Neuron (in vitro differentiated cells): ENCODE measurements at regions not wholly inside any gene's neighbourhood (a gene's known extent, or its start where the extent isn't known, plus 50 kb on each side); places are given as distances from the start of the nearest gene placed in this dataset.

Experiments
- H2AFZ ChIP-seq: one replicate; pipeline ENCODE4 v1.6.1; 2013; ENCODE audit warnings: low read depth, mild to moderate bottlenecking, inconsistent platforms, low read length, moderate library complexity
- H3K27me3 ChIP-seq: one replicate; pipeline ENCODE4 v1.6.1; 2013; ENCODE audit warnings: low read length; ENCODE audit not compliant: insufficient read depth
- H3K36me3 ChIP-seq: one replicate; pipeline ENCODE4 v1.6.1; 2013; ENCODE audit warnings: low read length; ENCODE audit not compliant: insufficient read depth
- H3K4me1 ChIP-seq: one replicate; pipeline ENCODE4 v1.6.1; 2013; ENCODE audit warnings: low read length; ENCODE audit not compliant: insufficient read depth
- H3K4me3 ChIP-seq: 2 replicates; pipeline ENCODE4 v1.5.1; 2013; ENCODE audit warnings: mild to moderate bottlenecking, low read length, moderate library complexity
- H3K9me3 ChIP-seq: one replicate; pipeline ENCODE4 v1.6.1; 2013; ENCODE audit warnings: low read length

DNA sequence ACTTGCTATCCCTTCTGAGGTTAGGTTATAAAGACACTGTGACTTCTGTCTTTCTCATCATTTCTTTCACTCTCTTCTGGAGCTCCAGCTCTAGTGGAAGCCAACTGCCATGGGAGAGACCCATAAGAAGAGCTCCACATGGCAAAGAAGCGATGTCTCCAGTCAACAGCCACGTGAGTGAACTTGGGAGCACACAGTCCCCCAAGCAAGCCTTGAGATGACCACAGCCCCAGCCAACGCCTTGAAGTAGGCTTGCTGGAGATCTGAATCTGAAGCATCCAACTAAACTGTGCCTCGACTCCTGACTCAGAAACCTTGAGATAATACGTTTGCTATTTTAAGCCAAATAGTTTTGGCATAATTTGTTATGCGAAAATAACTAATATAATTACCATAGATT is 181.7 kb upstream of the GDF10 start:
- Histone ChIP-seq H2AFZ (no peak overlapping the region), H3K36me3 (no peaks in the 10 kb centered on the region), H3K27me3 (no peaks in the 10 kb centered on the region), H3K4me3 (no peak overlapping the region), H3K4me1 (peaks cover 7% of the 10 kb centered on the region), H3K9me3 (no peaks in the 10 kb centered on the region)

DNA sequence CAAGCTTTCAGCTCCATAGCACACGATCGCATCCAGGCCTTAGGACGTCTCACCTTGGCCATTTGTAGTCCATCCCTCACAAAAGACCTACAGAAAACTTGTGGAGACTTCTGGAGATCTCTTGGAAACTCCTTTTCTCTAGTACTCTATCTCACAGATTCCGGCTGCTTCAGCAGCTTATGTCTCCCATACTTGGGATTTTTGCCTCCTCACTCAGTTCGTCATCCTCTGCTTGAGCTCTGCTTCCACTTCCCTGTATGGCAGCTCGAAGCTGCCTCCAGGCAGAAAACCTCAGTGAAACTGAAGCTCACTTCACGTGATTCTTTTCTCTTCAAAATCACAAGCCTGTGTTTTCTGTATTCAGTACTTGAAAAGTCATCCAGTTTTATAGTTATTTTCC is 178.7 kb upstream of the GDF10 start:
- no peaks in the 10 kb centered on the region for H3K36me3 ChIP-seq
- peaks cover 2% of the 10 kb centered on the region for H3K4me1 ChIP-seq
- H2AFZ ChIP-seq: no peak overlapping the region
- peaks cover 3% of the 10 kb centered on the region for H3K9me3 ChIP-seq
- H3K4me3 ChIP-seq: no peak overlapping the region
- H3K27me3 ChIP-seq: no peaks in the 10 kb centered on the region

DNA sequence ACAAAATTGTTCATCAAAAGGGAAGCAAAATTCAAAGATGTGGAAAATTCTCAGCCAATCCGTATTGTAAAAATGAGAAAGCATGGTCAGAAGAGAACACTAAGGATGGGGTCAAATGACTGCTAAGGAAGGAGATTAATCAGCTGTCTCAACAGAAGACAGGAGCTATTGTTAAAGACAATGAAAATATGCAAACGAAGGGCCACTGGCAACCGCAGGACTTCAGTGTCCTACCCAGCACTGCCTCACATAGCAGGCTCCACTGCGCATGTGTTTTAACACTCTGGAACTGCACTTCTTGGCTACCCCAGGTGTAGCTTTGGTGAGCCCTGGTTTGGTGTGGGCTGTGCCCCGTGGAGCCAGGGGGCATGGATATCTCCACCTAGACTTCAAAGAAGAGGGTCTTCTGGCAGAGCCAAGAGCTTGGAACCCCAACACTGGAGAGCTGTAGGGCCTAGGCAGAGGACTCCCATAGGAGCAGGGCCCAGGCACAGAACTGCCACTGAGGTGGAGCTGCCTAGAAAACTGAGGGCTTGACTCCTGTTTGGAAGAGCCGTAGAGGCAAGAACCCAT is 176.2 kb upstream of the GDF10 start:
- H3K27me3 ChIP-seq: no peaks in the 10 kb centered on the region
- no peak overlapping the region for H3K4me3 ChIP-seq
- no peaks in the 10 kb centered on the region for H3K4me1 ChIP-seq
- H3K9me3 ChIP-seq: peaks cover 3% of the 10 kb centered on the region
- H2AFZ ChIP-seq: no peak overlapping the region
- H3K36me3 ChIP-seq: no peaks in the 10 kb centered on the region

DNA sequence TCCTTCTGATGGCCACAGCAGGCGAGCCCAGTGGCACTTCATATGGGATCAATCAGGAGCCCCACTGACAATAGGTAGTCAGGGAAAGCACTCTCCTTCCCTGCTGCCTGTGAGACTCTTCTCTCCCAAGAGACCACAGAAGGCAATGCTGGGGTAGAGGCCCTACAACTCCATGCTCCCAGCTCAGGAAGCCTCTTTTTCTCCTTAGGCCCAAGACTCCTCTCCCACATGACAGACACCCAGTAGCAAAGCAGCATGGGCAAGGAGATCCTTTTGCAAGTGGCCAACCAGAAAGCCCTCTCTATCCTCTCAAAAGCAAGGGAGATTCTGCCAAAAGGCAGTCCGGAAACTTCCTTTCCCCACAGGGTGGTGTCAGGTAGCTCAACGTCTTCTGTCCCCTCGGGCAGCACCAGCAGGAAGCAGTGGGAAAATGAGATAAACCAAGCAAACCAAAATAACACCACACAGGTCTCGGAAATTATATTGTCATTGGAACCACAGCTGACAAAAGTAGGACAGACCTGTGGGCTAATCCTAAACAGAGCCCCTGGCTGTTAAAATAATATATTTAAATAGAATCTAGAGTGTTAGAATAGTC is 172.7 kb upstream of the GDF10 start:
- no peak overlapping the region for H2AFZ ChIP-seq
- H3K4me1 ChIP-seq: no peaks in the 10 kb centered on the region
- no peak overlapping the region for H3K4me3 ChIP-seq
- no peaks in the 10 kb centered on the region for H3K36me3 ChIP-seq
- peaks cover 3% of the 10 kb centered on the region for H3K9me3 ChIP-seq
- H3K27me3 ChIP-seq: no peaks in the 10 kb centered on the region

GRCh38 chr10:47130491-47130890 is 169.5 kb upstream of the GDF10 start:
- Histone ChIP-seq H3K36me3 (no peaks in the 10 kb centered on the region), H2AFZ (no peak overlapping the region), H3K27me3 (no peaks in the 10 kb centered on the region), H3K9me3 (no peaks in the 10 kb centered on the region), H3K4me1 (no peaks in the 10 kb centered on the region), H3K4me3 (no peak overlapping the region)

GRCh38 chr10:47133871-47134570 is 166.0 kb upstream of the GDF10 start:
- Histone ChIP-seq H3K4me3 (no peak overlapping the region), H3K9me3 (no peaks in the 10 kb centered on the region), H3K36me3 (no peaks in the 10 kb centered on the region), H3K4me1 (no peaks in the 10 kb centered on the region), H2AFZ (no peak overlapping the region), H3K27me3 (no peaks in the 10 kb centered on the region)

DNA sequence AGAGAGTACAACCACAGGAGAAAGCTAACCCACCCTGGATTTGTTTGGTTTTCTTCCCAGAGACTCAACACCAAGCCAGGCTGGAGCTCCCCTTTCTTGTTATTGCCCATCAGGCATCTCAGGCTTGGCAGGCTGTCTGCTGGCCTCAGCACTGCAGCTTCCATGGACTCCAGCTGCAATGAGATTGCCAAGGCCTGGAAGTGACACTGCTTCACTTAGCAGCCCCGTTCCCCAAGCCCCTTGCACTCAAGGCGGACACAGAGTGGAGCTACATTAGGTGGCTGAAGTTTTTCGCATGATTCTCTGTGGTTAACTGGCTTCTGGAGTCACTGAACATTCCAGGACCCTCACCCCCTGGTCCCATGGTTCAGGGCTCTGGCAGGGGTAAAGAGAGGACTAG is 163.1 kb upstream of the GDF10 start:
- H3K4me3 ChIP-seq: no peak overlapping the region
- no peaks in the 10 kb centered on the region for H3K36me3 ChIP-seq
- no peaks in the 10 kb centered on the region for H3K27me3 ChIP-seq
- H3K4me1 ChIP-seq: no peaks in the 10 kb centered on the region
- no peaks in the 10 kb centered on the region for H3K9me3 ChIP-seq
- no peak overlapping the region for H2AFZ ChIP-seq

- Histone ChIP-seq H3K27me3 (no peaks in the 10 kb centered on the region), H3K4me1 (no peaks in the 10 kb centered on the region), H3K4me3 (no peak overlapping the region), H3K9me3 (no peaks in the 10 kb centered on the region), H3K36me3 (no peaks in the 10 kb centered on the region), H2AFZ (no peak overlapping the region)
Observed at GRCh38 chr10:47137311-47137851, 162.6 kb upstream of the GDF10 start.

GRCh38 chr10:47139121-47139520 is 160.9 kb upstream of the GDF10 start:
- H3K36me3 ChIP-seq: no peaks in the 10 kb centered on the region
- no peaks in the 10 kb centered on the region for H3K4me1 ChIP-seq
- H3K9me3 ChIP-seq: no peaks in the 10 kb centered on the region
- H3K27me3 ChIP-seq: no peaks in the 10 kb centered on the region
- H3K4me3 ChIP-seq: no peak overlapping the region
- H2AFZ ChIP-seq: no peak overlapping the region

DNA sequence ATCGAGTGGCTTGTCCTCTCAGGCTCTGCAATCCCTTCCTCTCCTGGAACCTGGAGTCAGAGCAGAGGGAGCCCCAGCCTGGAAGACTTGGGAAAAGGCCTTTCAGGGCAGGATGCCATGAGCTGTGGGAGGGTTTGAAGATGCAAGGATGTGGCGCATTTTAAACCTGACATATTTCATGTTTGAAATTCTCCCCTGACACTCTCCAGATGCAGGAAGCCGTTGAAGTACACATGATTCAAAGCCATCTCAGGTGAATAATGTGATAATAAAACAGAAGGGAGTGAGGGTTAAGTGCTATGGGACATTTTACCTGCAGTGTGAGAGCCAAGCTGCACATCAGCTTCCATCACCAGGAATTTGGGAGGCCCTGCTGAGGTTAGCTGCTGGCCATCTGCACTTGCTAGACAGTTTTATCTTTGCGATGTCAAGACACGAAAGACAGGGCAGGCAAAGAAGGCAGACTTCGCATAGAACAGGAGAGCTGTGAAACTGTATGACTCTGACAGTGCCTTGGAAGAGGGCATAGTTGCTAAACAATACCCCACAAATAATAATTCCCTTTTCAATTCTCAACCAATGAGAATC is 159.1 kb upstream of the GDF10 start:
- H3K27me3 ChIP-seq: no peaks in the 10 kb centered on the region

DNA sequence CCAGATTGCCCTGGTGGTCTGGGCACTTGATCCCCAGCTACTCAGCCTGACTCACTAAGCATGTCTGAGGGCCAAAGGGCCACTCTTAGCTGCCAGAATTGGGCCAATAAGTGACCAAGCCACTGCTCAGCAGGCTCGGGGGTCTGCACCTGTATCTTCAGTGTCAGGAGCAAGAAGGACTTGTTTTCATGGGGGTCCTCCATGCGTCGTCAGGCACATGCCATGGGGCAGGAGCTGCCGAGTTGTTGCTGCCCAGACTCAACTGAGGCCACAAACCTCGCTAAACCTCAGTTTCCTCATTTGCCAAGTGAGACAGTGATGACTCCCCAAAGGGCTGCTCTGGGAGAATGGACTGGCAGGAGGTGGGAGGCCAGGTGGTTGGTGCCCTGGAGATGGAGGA is 158.6 kb upstream of the GDF10 start:
- Histone ChIP-seq H3K9me3 (no peaks in the 10 kb centered on the region), H3K27me3 (no peaks in the 10 kb centered on the region), H3K36me3 (no peaks in the 10 kb centered on the region), H3K4me1 (no peaks in the 10 kb centered on the region), H2AFZ (no peak overlapping the region), H3K4me3 (no peak overlapping the region)

More for the DNA sequence above, 159.1 kb upstream of the GDF10 start:
- Histone ChIP-seq H3K9me3 (no peaks in the 10 kb centered on the region), H3K36me3 (no peaks in the 10 kb centered on the region), H3K4me1 (no peaks in the 10 kb centered on the region), H2AFZ (no peak overlapping the region), H3K4me3 (no peak overlapping the region)

DNA sequence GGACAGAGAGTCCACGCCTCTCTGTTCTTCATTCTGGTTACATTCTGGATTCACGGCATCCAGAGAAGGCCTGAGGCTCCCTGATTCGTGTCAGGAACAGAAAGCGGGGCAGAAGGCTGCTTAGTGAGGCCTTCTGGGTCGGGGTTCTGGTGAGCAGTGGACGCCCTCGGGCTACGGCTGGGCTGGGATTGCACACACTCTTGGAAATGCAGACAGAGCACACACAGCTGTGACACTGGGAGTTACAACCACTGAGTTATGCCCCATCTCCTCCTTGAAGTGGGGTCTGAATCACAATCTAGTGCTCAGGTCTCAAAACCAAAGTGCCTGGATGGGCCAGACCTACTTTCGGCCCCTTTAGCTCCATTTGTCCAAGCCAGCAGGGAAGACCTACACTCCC is 156.9 kb upstream of the GDF10 start:
- H3K36me3 ChIP-seq: no peaks in the 10 kb centered on the region
- H3K4me1 ChIP-seq: no peaks in the 10 kb centered on the region
- H3K9me3 ChIP-seq: no peaks in the 10 kb centered on the region
- H2AFZ ChIP-seq: no peak overlapping the region
- H3K4me3 ChIP-seq: no peak overlapping the region
- no peaks in the 10 kb centered on the region for H3K27me3 ChIP-seq

DNA sequence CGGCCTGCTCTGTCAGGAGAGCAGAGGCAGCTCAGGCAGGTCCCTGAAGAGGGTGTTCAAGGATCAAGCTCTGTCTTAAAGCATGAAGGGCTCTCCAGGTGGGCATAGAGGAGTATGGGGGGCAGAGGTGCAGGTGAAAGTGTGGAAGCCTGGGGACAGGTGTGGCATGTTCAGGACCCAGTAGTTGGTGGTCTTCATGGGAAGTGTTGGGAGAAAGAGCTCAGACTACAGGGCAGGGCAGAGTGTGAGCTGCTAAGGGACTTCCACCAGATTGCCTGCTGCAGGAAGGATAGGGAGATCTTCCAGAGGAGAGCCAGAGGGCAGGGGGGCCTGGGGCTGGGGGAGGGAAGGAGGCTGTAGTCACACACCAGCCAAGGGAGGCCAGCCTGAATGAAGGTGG is 156.5 kb upstream of the GDF10 start:
- H3K4me3 ChIP-seq: no peak overlapping the region
- no peaks in the 10 kb centered on the region for H3K36me3 ChIP-seq
- no peak overlapping the region for H2AFZ ChIP-seq
- H3K27me3 ChIP-seq: no peaks in the 10 kb centered on the region
- no peaks in the 10 kb centered on the region for H3K9me3 ChIP-seq
- no peaks in the 10 kb centered on the region for H3K4me1 ChIP-seq
